IMR-90 (cell line): ENCODE measurements at regions not wholly inside any gene's neighbourhood (a gene's known extent, or its start where the extent isn't known, plus 50 kb on each side); places are given as distances from the start of the nearest gene placed in this dataset.

Experiments used
- ATAC-seq: fragments of 200-7000 bp; cut with Tn5 transposase; 2 replicates; pipeline ENCODE4 v1.9.1; 2020; ENCODE audit warnings: low read depth, mild to moderate bottlenecking, moderate library complexity
- BruUV-seq: library from RNA; stranded (reverse); fragments of 400-500 nt; replicated peaks from 2 replicates; lab custom pipeline; 2021; lab: Mats Ljungman, UMichigan
- CTCF ChIA-PET: fragments of 300-600 bp; formaldehyde crosslinking; extraction: SDS; loops from one replicate; lab custom pipeline; 2021; ENCODE audit warnings: antibody characterized with exemption; lab: Yijun Ruan, JAX
- POLR2A ChIA-PET: fragments of 300-600 bp; sonication (Branson Sonifier 250); formaldehyde crosslinking; loops from one replicate; lab custom pipeline; 2022; ENCODE audit warnings: antibody characterized with exemption; ENCODE audit not compliant: unreplicated experiment; lab: Charles Lee
- DNase-seq: peaks from one replicate; pipeline ENCODE4 v3.0.0; 2013
- H2AFZ ChIP-seq: replicated peaks from 2 replicates; pipeline ENCODE3; 2013; ENCODE audit warnings: low read length, mild to moderate bottlenecking; ENCODE audit not compliant: poor library complexity
- H2AK5ac ChIP-seq: 2 replicates; pipeline ENCODE4 v1.6.1; 2013; ENCODE audit warnings: low read depth, low read length, inconsistent platforms
- H2AK9ac ChIP-seq: replicated peaks from 2 replicates; pipeline ENCODE3; 2013; ENCODE audit warnings: mild to moderate bottlenecking, low read depth, low read length, moderate library complexity; ENCODE audit not compliant: poor library complexity
- H2BK120ac ChIP-seq: 2 replicates; pipeline ENCODE4 v1.6.1; 2013; ENCODE audit warnings: low read depth, low read length, inconsistent platforms
- H2BK15ac ChIP-seq: 3 replicates; pipeline ENCODE4 v1.6.1; 2013; ENCODE audit warnings: low read depth, low read length, inconsistent platforms
- H2BK20ac ChIP-seq: 2 replicates; pipeline ENCODE4 v1.6.1; 2013; ENCODE audit warnings: low read depth, mild to moderate bottlenecking, inconsistent platforms, low read length, moderate library complexity
- H2BK5ac ChIP-seq: 2 replicates; pipeline ENCODE4 v1.6.1; 2013; ENCODE audit warnings: mild to moderate bottlenecking, low read depth, low read length, inconsistent platforms; ENCODE audit not compliant: poor library complexity, severe bottlenecking
- H3K14ac ChIP-seq: replicated peaks from 2 replicates; pipeline ENCODE4 v1.6.1; 2013; ENCODE audit warnings: low read depth, low read length, inconsistent platforms
- H3K18ac ChIP-seq: 2 replicates; pipeline ENCODE4 v1.6.1; 2013; ENCODE audit warnings: low read depth, low read length, control low read depth
- H3K23ac ChIP-seq: 2 replicates; pipeline ENCODE4 v1.6.1; 2013; ENCODE audit warnings: low read depth, low read length, inconsistent platforms
- H3K27ac ChIP-seq: 2 replicates; pipeline ENCODE4 v1.5.1; 2013; ENCODE audit warnings: mild to moderate bottlenecking, control low read depth, low read length; ENCODE audit not compliant: insufficient read depth
- H3K27me3 ChIP-seq: 2 replicates; pipeline ENCODE4 v1.6.1; 2013; ENCODE audit warnings: low read length; ENCODE audit not compliant: control insufficient read depth, insufficient read depth
- H3K36me3 ChIP-seq: 2 replicates; pipeline ENCODE4 v1.6.1; 2013; ENCODE audit warnings: low read length, mixed read lengths; ENCODE audit not compliant: control insufficient read depth, insufficient read depth
- H3K4ac ChIP-seq: 2 replicates; pipeline ENCODE4 v1.6.1; 2013; ENCODE audit warnings: low read depth, low read length, inconsistent platforms
- H3K4me1 ChIP-seq: 2 replicates; pipeline ENCODE4 v1.6.1; 2013; ENCODE audit warnings: low read length, mixed read lengths; ENCODE audit not compliant: control insufficient read depth, insufficient read depth
- H3K4me2 ChIP-seq: 2 replicates; pipeline ENCODE4 v1.6.1; 2013; ENCODE audit warnings: low read depth, mild to moderate bottlenecking, control low read depth, low read length, moderate library complexity
- H3K4me3 ChIP-seq: 2 replicates; pipeline ENCODE4 v1.5.1; 2013; ENCODE audit warnings: low read depth, mild to moderate bottlenecking, control low read depth, low read length, moderate library complexity; ENCODE audit not compliant: insufficient read depth
- H3K56ac ChIP-seq: 2 replicates; pipeline ENCODE4 v1.6.1; 2013; ENCODE audit warnings: low read length, inconsistent platforms; ENCODE audit not compliant: insufficient read depth; ENCODE audit errors: extremely low read depth
- H3K79me1 ChIP-seq, 2 experiments: 2 replicates each; pipeline ENCODE4 v1.6.1; 2013; ENCODE audit warnings: low read length in 2 of 2, inconsistent platforms in 1 of 2, low read depth in 1 of 2
- H3K9ac ChIP-seq: 2 replicates; pipeline ENCODE4 v1.6.1; 2013; ENCODE audit warnings: low read depth, low read length, control low read depth
- H3K9me1 ChIP-seq: 2 replicates; pipeline ENCODE4 v1.6.1; 2013; ENCODE audit warnings: low read length, inconsistent platforms; ENCODE audit not compliant: insufficient read depth
- H3K9me3 ChIP-seq: 2 replicates; pipeline ENCODE4 v1.6.1; 2013; ENCODE audit warnings: low read length; ENCODE audit not compliant: control insufficient read depth, insufficient read depth
- H4K20me1 ChIP-seq: 2 replicates; pipeline ENCODE4 v1.6.1; 2013; ENCODE audit warnings: low read length, inconsistent platforms; ENCODE audit not compliant: insufficient read depth
- H4K5ac ChIP-seq: 2 replicates; pipeline ENCODE4 v1.6.1; 2013; ENCODE audit warnings: mild to moderate bottlenecking, low read depth, low read length, control low read depth
- H4K8ac ChIP-seq, 2 experiments: 2 replicates each; pipeline ENCODE4 v1.6.1; 2013; ENCODE audit warnings: low read depth in 2 of 2, low read length in 2 of 2, control low read depth in 1 of 2, inconsistent platforms in 1 of 2
- H4K91ac ChIP-seq: 2 replicates; pipeline ENCODE4 v1.6.1; 2013; ENCODE audit warnings: low read depth, low read length, inconsistent platforms; ENCODE audit not compliant: insufficient read depth
- CEBPB ChIP-seq: IDR thresholded peaks from 2 replicates; pipeline ENCODE4 v1.6.1; 2012; ENCODE audit warnings: low read depth, low read length, improper control_type of control experiment
- MXI1 ChIP-seq: IDR thresholded peaks from 2 replicates; pipeline ENCODE4 v1.6.1; 2012; ENCODE audit warnings: low read depth, mild to moderate bottlenecking, low read length, moderate library complexity, borderline replicate concordance
- WGBS, 2 experiments: methylation state at CpG; one replicate each; pipeline versions ENCODE4 v1.1.5 to v1.1.7; 2013; ENCODE audit warnings: missing lambda C conversion rate in 2 of 2; ENCODE audit not compliant: insufficient read length in 1 of 2; ENCODE audit errors: extremely low coverage in 2 of 2; 5-methylcytosine and 5-hydroxymethylcytosine counted together
- dilution Hi-C: fragments of 300-500 bp; cut with HindIII; formaldehyde crosslinking; loops from one replicate; pipeline ENCODE4 v1.14.3; 2018; ENCODE audit warnings: low sequenced_read_pairs; ENCODE audit not compliant: unreplicated experiment
- in situ Hi-C: fragments of 300-500 bp; cut with MboI; formaldehyde crosslinking; loops from 3 replicates; pipeline ENCODE4 v1.14.3; 2019; ENCODE audit warnings: low sequenced_read_pairs, inconsistent platforms, mixed read lengths
- intact Hi-C: fragments of 100-400 bp; cut with micrococcal nuclease; formaldehyde crosslinking; loops from 2 replicates; pipeline ENCODE4 v1.10.0; 2022
- TF ChIP-seq, protein P1 (sequence below): fragments of 150-350 bp; IDR thresholded peaks from 2 replicates; pipeline ENCODE4 v1.6.1; 2017; ENCODE audit warnings: mild to moderate bottlenecking, antibody characterized with exemption, low read length, low read depth

- Histone ChIP-seq H4K8ac (peak overlapping the region in 1 of 2 experiments; percentile 22; a peak in 1 of 4 replicates), H3K36me3 (no peaks in the 10 kb centered on the region), H2BK120ac (peak overlapping the region; percentile 29; the same call in 1 of the 2 replicates), H4K20me1 (no peaks in the 10 kb centered on the region), H3K4me1 (peaks cover 9% of the 10 kb centered on the region), H4K91ac (no peak overlapping the region), H3K56ac (no peak overlapping the region), H3K79me1 (no peaks in the 10 kb centered on the region), H3K4ac (no peak overlapping the region), H3K27me3 (no peaks in the 10 kb centered on the region; the same call in 1 of the 2 replicates), H2AK9ac (peak overlapping the region; percentile 53), H3K23ac (no peak overlapping the region), H2BK15ac (no peak overlapping the region), H3K9me3 (peaks cover 3% of the 10 kb centered on the region), H3K4me2 (peak overlapping the region; percentile 10; the same call in 1 of the 2 replicates), H2AK5ac (no peak overlapping the region), H3K9ac (no peak overlapping the region), H2AFZ (peak overlapping the region; percentile 77), H3K9me1 (no peaks in the 10 kb centered on the region; the same call in 1 of the 2 replicates), H3K4me3 (no peak overlapping the region), H2BK20ac (peak overlapping the region; percentile 49; the same call in 1 of the 2 replicates), H2BK5ac (peak overlapping the region; percentile 35), H4K5ac (peak overlapping the region; percentile 1; the same call in 1 of the 2 replicates), H3K14ac (no peak overlapping the region), H3K27ac (no peak overlapping the region), H3K18ac (0 out of 2 replicates have a peak overlapping the region, but pooled peaks have one; percentile 1)
- in situ Hi-C loops (no loop called here), intact Hi-C loops (no loop called here), dilution Hi-C loops (no loop called here)
- ChIA-PET POLR2A (no interaction called here), CTCF (interaction anchor here (1.1 kb wide), 1 partner anchor 12 kb away, joined by 4 read pairs; no protein-coding TSS in a partner anchor)
- DNase-seq (peak; percentile 68), ATAC-seq (peak; percentile 92)
- no CpG with 5 or more reads among the region's 2 CpGs for WGBS, 2 experiments
- TF ChIP-seq MXI1, result peak; percentile 61; the same call in 1 of the 2 replicates
- no peak for TF ChIP-seq CEBPB
- TF ChIP-seq, protein P1, sequence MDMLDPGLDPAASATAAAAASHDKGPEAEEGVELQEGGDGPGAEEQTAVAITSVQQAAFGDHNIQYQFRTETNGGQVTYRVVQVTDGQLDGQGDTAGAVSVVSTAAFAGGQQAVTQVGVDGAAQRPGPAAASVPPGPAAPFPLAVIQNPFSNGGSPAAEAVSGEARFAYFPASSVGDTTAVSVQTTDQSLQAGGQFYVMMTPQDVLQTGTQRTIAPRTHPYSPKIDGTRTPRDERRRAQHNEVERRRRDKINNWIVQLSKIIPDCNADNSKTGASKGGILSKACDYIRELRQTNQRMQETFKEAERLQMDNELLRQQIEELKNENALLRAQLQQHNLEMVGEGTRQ, result no peak
- no TSS peak for BruUV-seq
These were observed 87.2 kb upstream of the ZNF32 start for GRCh38 chr10:43735907-43736306.
